ENCODE measurements at regions not wholly inside any gene's neighbourhood (a gene's known extent, or its start where the extent isn't known, plus 50 kb on each side); places are given as distances from the start of the nearest gene placed in this dataset.

GRCh38 chr13:112204346-112205327 is 137.7 kb downstream of the SOX1 start:
- peaks cover 0 to 96% (median 7%) of the 10 kb centered on the region in 4 donors for H3K27me3 ChIP-seq
- no peak for TF ChIP-seq POLR2AphosphoS5 (IDR thresholded peaks at IDR 0.05)
- no peak for TF ChIP-seq CTCF (IDR thresholded peaks at IDR 0.05)
- no peak for TF ChIP-seq POLR2A (IDR thresholded peaks at IDR 0.05; ENCODE audit: low read depth)
- TF ChIP-seq EP300 (IDR thresholded peaks at IDR 0.05): no peak
- H3K9me3 ChIP-seq: no peaks in the 10 kb centered on the region
- 30% methylated on average over 25 of the region's 33 CpGs for WGBS
- H3K27ac ChIP-seq (replicated peaks in 1 of 4): no peak overlapping the region
- no peak for DNase-seq (ENCODE audit: extremely low spot score)
- intact Hi-C loops (cut with DNase I): no loop called here
- H3K36me3 ChIP-seq: no peaks in the 10 kb centered on the region
- H3K4me3 ChIP-seq: peak overlapping the region in 1 of 4 donors; percentile 2
- H3K4me1 ChIP-seq: peaks cover 0 to 14% (median 4%) of the 10 kb centered on the region in 4 donors

- WGBS: 51% methylated on average over 12 of the region's 12 CpGs
- DNase-seq (ENCODE audit: extremely low spot score): no peak
- Histone ChIP-seq H3K4me1 (peaks cover 0 to 14% (median 4%) of the 10 kb centered on the region in 4 donors), H3K36me3 (no peaks in the 10 kb centered on the region), H3K9me3 (no peaks in the 10 kb centered on the region), H3K27ac (replicated peaks in 1 of 4) (no peak overlapping the region), H3K27me3 (peaks cover 0 to 85% (median 7%) of the 10 kb centered on the region in 4 donors), H3K4me3 (no peak overlapping the region)
- intact Hi-C loops (cut with DNase I): no loop called here
- TF ChIP-seq POLR2AphosphoS5 (IDR thresholded peaks at IDR 0.05): no peak
- no peak for TF ChIP-seq POLR2A (IDR thresholded peaks at IDR 0.05; ENCODE audit: low read depth)
- no peak for TF ChIP-seq CTCF (IDR thresholded peaks at IDR 0.05)
- TF ChIP-seq EP300 (IDR thresholded peaks at IDR 0.05): no peak
Measured at GRCh38 chr13:112205990-112206389, 139.0 kb downstream of the SOX1 start.

GRCh38 chr13:112207129-112207528 is 140.2 kb downstream of the SOX1 start:
- TF ChIP-seq POLR2AphosphoS5 (IDR thresholded peaks at IDR 0.05) (no peak), EP300 (IDR thresholded peaks at IDR 0.05) (no peak), CTCF (IDR thresholded peaks at IDR 0.05) (no peak), POLR2A (IDR thresholded peaks at IDR 0.05; ENCODE audit: low read depth) (no peak)
- H3K27me3 ChIP-seq: peaks cover 0 to 73% (median 7%) of the 10 kb centered on the region in 4 donors
- intact Hi-C loops (cut with DNase I): no loop called here
- no peak overlapping the region for H3K4me3 ChIP-seq
- peaks cover 0 to 14% (median 4%) of the 10 kb centered on the region in 4 donors for H3K4me1 ChIP-seq
- WGBS: 64% methylated on average over 11 of the region's 11 CpGs
- H3K27ac ChIP-seq (replicated peaks in 1 of 4): no peak overlapping the region
- no peaks in the 10 kb centered on the region for H3K36me3 ChIP-seq
- DNase-seq (ENCODE audit: extremely low spot score): no peak
- no peaks in the 10 kb centered on the region for H3K9me3 ChIP-seq

GRCh38 chr13:112208656-112209055 is 141.7 kb downstream of the SOX1 start:
- TF ChIP-seq CTCF (IDR thresholded peaks at IDR 0.05) (no peak), POLR2AphosphoS5 (IDR thresholded peaks at IDR 0.05) (no peak), POLR2A (IDR thresholded peaks at IDR 0.05; ENCODE audit: low read depth) (no peak), EP300 (IDR thresholded peaks at IDR 0.05) (no peak)
- H3K27me3 ChIP-seq: peaks cover 0 to 68% (median 4%) of the 10 kb centered on the region in 4 donors
- intact Hi-C loops (cut with DNase I): no loop called here
- no peak overlapping the region for H3K4me3 ChIP-seq
- no peaks in the 10 kb centered on the region for H3K36me3 ChIP-seq
- H3K4me1 ChIP-seq: peaks cover 0 to 14% (median 4%) of the 10 kb centered on the region in 4 donors
- DNase-seq (ENCODE audit: extremely low spot score): no peak
- WGBS: 75% methylated on average over 8 of the region's 8 CpGs
- H3K27ac ChIP-seq (replicated peaks in 1 of 4): no peak overlapping the region
- no peaks in the 10 kb centered on the region for H3K9me3 ChIP-seq

Measured in esophagus muscularis mucosa (tissue), 4 donors.